HEK293T (cell line): ENCODE measurements at regions not wholly inside any gene's neighbourhood (a gene's known extent, or its start where the extent isn't known, plus 50 kb on each side); places are given as distances from the start of the nearest gene placed in this dataset.

Source experiments
- CTCF ChIA-PET: fragments of 350-600 bp; formaldehyde crosslinking; extraction: SDS; loops from one replicate; lab custom pipeline; 2021; ENCODE audit warnings: antibody characterized with exemption, inconsistent platforms; lab: Yijun Ruan, JAX
- POLR2A ChIA-PET: fragments of 350-600 bp; formaldehyde crosslinking; extraction: SDS; loops from one replicate; lab custom pipeline; 2020; ENCODE audit warnings: antibody characterized with exemption, inconsistent platforms; lab: Yijun Ruan, JAX
- DNase-seq: peaks from one replicate; pipeline ENCODE4 v3.0.0; 2012; ENCODE audit warnings: mixed read lengths; ENCODE audit errors: extremely low spot score
- ARNT ChIP-seq: fragments of 450-650 bp; IDR thresholded peaks from 2 replicates; pipeline ENCODE4 v1.6.1; 2017; ENCODE audit warnings: mild to moderate bottlenecking
- BHLHE40 ChIP-seq: fragments of 450-650 bp; IDR thresholded peaks from 2 replicates; pipeline ENCODE4 v1.6.1; 2016; ENCODE audit warnings: mild to moderate bottlenecking, moderate library complexity, borderline replicate concordance
- CTBP1 ChIP-seq: fragments of 450-650 bp; IDR thresholded peaks from 2 replicates; pipeline ENCODE4 v1.6.1; 2016; ENCODE audit warnings: borderline replicate concordance
- ELF4 ChIP-seq: fragments of 450-650 bp; IDR thresholded peaks from 2 replicates; pipeline ENCODE4 v1.6.1; 2017; ENCODE audit warnings: antibody characterized with exemption
- FOXA1 ChIP-seq: fragments of 450-650 bp; IDR thresholded peaks from 2 replicates; pipeline ENCODE4 v1.6.1; 2016; ENCODE audit warnings: mild to moderate bottlenecking
- FOXK2 ChIP-seq: fragments of 450-650 bp; IDR thresholded peaks from 2 replicates; pipeline ENCODE4 v1.6.1; 2016; ENCODE audit warnings: mild to moderate bottlenecking
- FOXM1 ChIP-seq: fragments of 450-650 bp; IDR thresholded peaks from 2 replicates; pipeline ENCODE4 v1.6.1; 2017; ENCODE audit warnings: mild to moderate bottlenecking, borderline replicate concordance
- HDGF ChIP-seq: fragments of 450-650 bp; IDR thresholded peaks from 2 replicates; pipeline ENCODE4 v1.6.1; 2017; ENCODE audit warnings: antibody characterized with exemption, borderline replicate concordance
- L3MBTL2 ChIP-seq: fragments of 450-650 bp; conservative IDR thresholded peaks from 2 replicates; pipeline ENCODE4 v1.6.1; 2016; ENCODE audit warnings: mild to moderate bottlenecking
- LEF1 ChIP-seq: fragments of 450-650 bp; IDR thresholded peaks from 2 replicates; pipeline ENCODE4 v1.6.1; 2017; ENCODE audit warnings: mild to moderate bottlenecking, borderline replicate concordance
- NFRKB ChIP-seq: fragments of 450-650 bp; IDR thresholded peaks from 2 replicates; pipeline ENCODE4 v1.6.1; 2016; ENCODE audit warnings: mild to moderate bottlenecking, moderate library complexity
- SP1 ChIP-seq: fragments of 450-650 bp; IDR thresholded peaks from 2 replicates; pipeline ENCODE4 v1.6.1; 2017
- SUZ12 ChIP-seq: fragments of 450-650 bp; IDR thresholded peaks from 2 replicates; pipeline ENCODE4 v1.6.1; 2016; ENCODE audit warnings: mild to moderate bottlenecking
- TARDBP ChIP-seq: fragments of 450-650 bp; IDR thresholded peaks from 2 replicates; pipeline ENCODE4 v1.6.1; 2016
- ZNF384 ChIP-seq: fragments of 450-650 bp; IDR thresholded peaks from 2 replicates; pipeline ENCODE4 v1.6.1; 2016
- TF ChIP-seq, protein P1 (sequence below): fragments of 450-650 bp; IDR thresholded peaks from 2 replicates; pipeline ENCODE4 v1.6.1; 2016

DNA sequence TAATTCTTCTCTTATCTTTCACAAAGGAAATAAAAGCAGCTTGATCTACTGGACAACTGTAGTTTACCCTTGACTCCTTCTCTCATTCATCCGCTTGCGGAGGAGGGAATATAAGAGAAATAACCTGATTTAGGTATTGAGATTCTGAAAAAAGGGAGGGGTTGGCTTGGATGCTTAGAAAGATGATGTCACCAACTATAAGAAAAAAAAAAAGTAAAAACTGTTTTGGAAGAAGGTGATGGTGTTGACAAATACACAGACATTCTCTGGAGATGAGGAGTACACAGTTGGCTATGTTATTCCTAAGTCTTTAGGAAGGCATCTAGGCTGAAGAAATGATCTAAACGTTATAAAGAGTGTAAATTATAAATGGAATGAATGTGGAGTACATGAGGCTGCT lies 103.3 kb downstream of the TMEM114 start:
- POLR2A ChIA-PET, result no interaction called here
- TF ChIP-seq, protein P1, sequence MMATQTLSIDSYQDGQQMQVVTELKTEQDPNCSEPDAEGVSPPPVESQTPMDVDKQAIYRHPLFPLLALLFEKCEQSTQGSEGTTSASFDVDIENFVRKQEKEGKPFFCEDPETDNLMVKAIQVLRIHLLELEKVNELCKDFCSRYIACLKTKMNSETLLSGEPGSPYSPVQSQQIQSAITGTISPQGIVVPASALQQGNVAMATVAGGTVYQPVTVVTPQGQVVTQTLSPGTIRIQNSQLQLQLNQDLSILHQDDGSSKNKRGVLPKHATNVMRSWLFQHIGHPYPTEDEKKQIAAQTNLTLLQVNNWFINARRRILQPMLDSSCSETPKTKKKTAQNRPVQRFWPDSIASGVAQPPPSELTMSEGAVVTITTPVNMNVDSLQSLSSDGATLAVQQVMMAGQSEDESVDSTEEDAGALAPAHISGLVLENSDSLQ, result no peak
- TF ChIP-seq BHLHE40 (no peak), FOXK2 (no peak), HDGF (no peak), L3MBTL2 (no peak), FOXA1 (no peak)
- CTCF ChIA-PET, result no interaction called here
- DNase-seq, result no peak

GRCh38 chr16:8483396-8483795 lies 106.9 kb downstream of the TMEM114 start:
- ChIA-PET CTCF (no interaction called here), POLR2A (no interaction called here)
- DNase-seq, result no peak
- TF ChIP-seq L3MBTL2, result no peak
- no peak for TF ChIP-seq SUZ12
- TF ChIP-seq ARNT, result no peak
- TF ChIP-seq SP1, result no peak
- TF ChIP-seq HDGF, result no peak
- no peak for TF ChIP-seq NFRKB
- TF ChIP-seq FOXK2, result no peak
- no peak for TF ChIP-seq TARDBP
- no peak for TF ChIP-seq ZNF384
- TF ChIP-seq, protein P1, result no peak
- TF ChIP-seq CTBP1, result no peak
- no peak for TF ChIP-seq ELF4
- no peak for TF ChIP-seq BHLHE40

GRCh38 chr16:8481810-8482209 lies 108.5 kb downstream of the TMEM114 start:
- ChIA-PET POLR2A (no interaction called here), CTCF (no interaction called here)
- DNase-seq, result no peak
- TF ChIP-seq TARDBP (no peak), L3MBTL2 (no peak), SP1 (no peak), LEF1 (no peak), ELF4 (no peak), SUZ12 (no peak), ZNF384 (no peak), FOXK2 (no peak), ARNT (no peak), FOXM1 (no peak), NFRKB (no peak), FOXA1 (no peak)
- TF ChIP-seq, protein P1, result no peak

GRCh38 chr16:8476824-8477223 lies 113.5 kb downstream of the TMEM114 start:
- CTCF ChIA-PET, result no interaction called here

DNA sequence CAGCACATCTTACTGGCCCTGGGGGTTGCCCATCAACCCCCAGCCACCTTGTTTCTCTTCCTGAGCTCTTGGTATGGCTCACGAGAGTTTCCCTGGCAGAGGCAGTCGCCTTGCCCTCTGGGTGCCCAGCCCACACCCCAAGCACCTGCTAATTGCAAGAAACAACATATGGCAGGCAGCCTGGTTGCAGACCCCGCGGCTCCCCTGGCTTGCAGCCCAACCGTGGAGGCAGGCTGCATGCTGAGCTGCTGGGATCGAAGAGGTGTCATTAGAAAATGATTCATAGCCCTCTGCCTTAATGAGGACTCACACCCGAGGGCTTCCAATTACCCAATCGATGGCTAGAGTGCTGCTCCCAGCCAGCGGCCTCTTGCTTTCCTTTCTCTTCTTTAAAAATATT lies 115.7 kb downstream of the TMEM114 start:
- TF ChIP-seq ARNT, result no peak
- no peak for TF ChIP-seq CTBP1
- TF ChIP-seq, protein P1, result no peak
- no peak for TF ChIP-seq LEF1
- no peak for TF ChIP-seq TARDBP
- no peak for TF ChIP-seq NFRKB
- TF ChIP-seq SUZ12, result no peak
- ChIA-PET POLR2A (no interaction called here), CTCF (no interaction called here)
- no peak for DNase-seq

More at GRCh38 chr16:8476824-8477223, 113.5 kb downstream of the TMEM114 start:
- TF ChIP-seq, protein P1, result no peak
- no peak for TF ChIP-seq FOXM1
- no peak for TF ChIP-seq LEF1
- TF ChIP-seq BHLHE40, result no peak
- TF ChIP-seq FOXA1, result no peak
- no peak for TF ChIP-seq L3MBTL2
- TF ChIP-seq ARNT, result no peak
- TF ChIP-seq SP1, result no peak
- TF ChIP-seq HDGF, result no peak
- TF ChIP-seq SUZ12, result no peak
- TF ChIP-seq TARDBP, result no peak
- TF ChIP-seq ZNF384, result no peak
- TF ChIP-seq NFRKB, result no peak
- TF ChIP-seq ELF4, result no peak
- no peak for TF ChIP-seq CTBP1
- TF ChIP-seq FOXK2, result no peak
- POLR2A ChIA-PET, result no interaction called here
- no peak for DNase-seq
